Stimulated activated CD4-positive, alpha-beta T cell treated with anti-CD3 and anti-CD28 coated beads, Interleukin-2, amount 100 ng/mL, for 24 hours (primary cell): ENCODE measurements at regions not wholly inside any gene's neighbourhood (a gene's known extent, or its start where the extent isn't known, plus 50 kb on each side); places are given as distances from the start of the nearest gene placed in this dataset.

Source experiments
- DNase-seq, 2 donors: peaks; one replicate each; pipeline ENCODE4 v3.0.0-alpha.2; 2020

DNA sequence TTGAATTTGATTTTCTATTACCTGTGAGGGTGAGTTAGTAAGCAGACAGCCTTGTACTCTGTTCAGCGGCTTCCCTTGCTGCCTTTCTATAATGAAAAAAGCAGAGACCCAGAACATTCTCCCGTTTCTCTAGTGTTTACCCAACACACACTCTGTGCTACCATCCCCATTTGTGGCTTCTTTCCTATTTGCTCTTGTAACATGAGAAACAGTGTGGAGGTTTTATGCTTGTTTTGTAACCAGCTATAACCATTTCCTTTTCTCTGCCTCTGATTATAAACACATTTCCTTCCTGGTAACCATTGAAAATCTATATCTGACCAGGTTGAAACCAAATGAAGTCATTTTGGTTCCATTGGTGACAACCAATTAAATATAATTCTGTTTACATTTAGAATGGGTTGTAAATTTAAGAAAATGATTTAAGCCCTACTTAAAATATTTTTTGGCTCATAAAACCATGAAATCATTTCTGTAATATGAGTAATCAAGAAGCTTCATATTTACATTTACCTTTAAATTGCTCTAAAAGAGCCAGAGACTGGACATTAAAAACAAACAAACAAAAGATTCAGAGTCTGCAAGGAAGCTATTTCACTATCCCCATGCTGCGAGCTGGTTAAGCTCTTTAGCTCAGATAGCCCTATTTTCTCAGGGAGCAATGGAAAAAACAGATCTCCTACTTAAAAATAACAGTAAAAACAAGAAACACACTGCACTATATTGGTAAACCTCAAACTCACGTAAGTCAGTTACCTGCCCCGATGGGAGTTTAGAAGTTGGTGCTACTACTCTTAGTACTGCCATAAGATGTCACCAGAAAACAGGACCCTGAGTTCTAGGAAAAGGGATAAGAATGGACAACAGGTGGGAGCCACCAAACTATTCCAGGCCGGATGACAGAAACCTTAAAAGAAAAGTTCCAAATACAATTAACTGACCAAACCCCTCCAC lies 206.5 kb upstream of the EEA1 start:
- DNase-seq = no peak

DNA sequence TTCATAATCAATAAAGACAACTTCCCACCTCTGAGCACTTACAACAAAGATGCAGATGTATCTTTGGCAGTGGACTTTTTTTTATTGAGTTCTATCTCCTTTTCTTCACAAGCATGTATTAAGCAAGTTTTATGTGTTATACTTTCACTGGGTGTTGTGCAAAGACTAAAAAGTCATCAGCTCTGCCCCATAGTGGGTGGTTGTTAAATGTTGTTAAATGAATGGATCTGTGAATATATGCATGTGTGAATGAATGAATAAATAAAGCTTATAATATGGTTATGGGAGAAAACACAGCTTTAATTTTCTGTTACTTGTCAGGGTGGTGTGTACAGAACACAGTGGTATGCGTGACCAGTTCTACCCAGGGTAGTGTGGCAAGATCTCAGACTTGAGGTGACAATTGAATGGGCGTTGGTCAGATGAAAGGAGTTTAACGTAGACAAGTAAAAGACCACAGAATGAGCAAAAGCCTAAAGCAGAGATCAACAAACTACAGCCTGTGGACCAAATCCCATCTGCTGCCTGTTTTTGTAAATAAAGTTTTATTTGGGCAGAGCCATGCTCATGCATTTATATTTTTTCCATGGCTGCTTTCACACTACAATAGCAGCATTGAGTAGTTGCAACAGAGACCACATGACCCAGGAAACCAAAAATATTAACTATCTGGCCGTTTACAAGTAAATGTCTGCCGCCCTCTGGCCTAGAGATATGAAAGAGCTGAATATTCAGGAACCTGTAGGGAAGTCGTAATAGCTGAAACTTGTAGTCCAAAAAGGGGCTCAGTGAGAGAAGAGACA lies 207.4 kb upstream of the EEA1 start:
- DNase-seq = no peak

DNA sequence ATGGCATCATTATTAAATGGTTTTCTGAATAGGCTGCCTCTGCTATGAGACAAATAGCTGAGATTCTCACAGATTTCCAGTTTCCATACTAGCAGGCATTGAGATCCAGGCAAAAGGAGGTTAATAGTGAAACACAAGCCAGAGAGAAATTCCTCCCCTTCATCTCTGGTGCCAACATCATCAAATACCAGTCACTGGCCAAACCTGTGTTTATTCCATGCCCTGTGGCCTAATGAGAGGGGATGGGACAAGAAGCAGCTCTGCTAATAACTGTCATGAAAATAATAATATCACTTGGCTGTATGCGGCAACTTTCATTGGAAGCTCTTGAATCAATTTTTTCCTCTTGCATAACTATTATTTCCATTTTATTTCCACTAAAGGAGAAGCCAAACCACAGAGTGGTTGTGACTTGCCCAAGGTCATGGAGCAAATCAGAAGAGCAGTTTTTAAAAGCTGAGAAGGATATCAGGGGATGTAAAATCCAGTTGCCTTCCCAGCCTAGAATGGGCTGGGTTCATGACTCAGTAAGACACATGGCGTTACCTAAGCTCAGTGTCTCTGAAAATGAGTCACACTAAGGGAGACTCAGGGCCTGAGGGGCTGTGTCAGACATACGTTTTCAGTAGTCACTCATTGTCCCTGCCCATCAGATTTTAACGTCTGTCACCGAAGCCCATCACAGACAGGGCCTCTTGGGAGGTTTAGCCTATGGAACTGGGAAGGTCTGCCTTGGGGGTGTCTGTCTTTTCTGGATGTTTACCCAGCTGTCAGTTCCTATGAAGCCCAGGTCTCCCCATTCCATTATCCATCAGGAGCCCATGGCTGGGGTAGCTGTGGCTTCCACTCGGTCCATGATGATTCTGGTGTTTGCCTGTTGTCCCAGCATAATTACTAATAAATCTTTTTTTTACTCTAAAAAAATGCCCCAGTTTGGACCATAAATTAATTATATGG lies 208.8 kb upstream of the EEA1 start:
- no peak for DNase-seq

DNA sequence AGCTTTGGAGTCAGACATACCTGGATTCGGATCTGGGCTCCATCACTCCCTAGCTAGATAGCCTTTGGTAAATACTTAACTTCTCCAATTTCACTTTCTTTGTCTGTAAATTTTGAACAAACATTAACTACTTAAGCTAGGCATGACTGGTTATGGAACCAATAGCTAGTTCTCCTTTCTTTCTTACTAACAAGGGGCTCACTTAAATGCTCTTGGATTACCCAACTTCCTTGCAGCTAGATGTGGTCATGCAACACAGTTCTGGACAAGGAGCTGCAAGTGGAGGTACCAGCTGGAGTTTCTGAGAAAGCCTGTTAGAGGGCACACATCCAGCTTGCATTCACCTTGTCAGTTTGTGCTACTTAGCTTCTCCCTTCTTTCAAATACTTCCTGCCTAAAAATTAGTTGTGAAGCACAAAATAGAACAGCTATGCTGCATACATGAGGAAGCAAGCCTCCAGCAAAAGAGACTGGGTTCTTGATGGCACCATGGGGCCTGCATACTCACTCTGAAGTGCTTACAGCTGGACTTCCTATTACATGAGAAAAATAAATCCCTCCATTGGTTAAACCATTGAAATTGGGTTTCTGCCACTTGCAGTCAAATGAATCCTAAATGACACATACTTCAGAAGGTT lies 210.1 kb upstream of the EEA1 start:
- no peak for DNase-seq

GRCh38 chr12:93140325-93140724 lies 211.2 kb upstream of the EEA1 start:
- DNase-seq = no peak

- no peak for DNase-seq
These were observed 211.7 kb upstream of the EEA1 start for GRCh38 chr12:93140801-93141200.

GRCh38 chr12:93142881-93143280 lies 213.8 kb upstream of the EEA1 start:
- no peak for DNase-seq

- no peak for DNase-seq
These were observed 215.0 kb upstream of the EEA1 start for GRCh38 chr12:93144109-93144508.

DNA sequence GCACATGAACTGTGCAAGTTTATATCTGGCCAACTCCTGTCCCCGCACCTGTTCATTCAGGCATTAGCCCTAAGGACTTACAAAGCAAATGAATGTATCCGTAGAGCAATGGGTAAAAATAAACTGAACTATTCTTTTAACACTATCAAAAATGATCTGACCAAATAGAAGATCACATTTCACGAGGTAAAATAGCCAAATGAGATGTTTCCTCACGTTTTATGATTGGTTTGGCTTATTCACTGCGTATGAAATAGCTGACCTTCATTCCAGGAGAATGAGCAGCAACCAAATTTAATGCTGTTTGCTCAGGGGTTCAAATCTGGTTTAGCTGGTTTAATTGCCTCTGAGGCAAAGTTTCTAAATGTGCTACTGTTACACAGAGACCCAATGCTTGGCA lies 216.0 kb upstream of the EEA1 start:
- DNase-seq = no peak

DNA sequence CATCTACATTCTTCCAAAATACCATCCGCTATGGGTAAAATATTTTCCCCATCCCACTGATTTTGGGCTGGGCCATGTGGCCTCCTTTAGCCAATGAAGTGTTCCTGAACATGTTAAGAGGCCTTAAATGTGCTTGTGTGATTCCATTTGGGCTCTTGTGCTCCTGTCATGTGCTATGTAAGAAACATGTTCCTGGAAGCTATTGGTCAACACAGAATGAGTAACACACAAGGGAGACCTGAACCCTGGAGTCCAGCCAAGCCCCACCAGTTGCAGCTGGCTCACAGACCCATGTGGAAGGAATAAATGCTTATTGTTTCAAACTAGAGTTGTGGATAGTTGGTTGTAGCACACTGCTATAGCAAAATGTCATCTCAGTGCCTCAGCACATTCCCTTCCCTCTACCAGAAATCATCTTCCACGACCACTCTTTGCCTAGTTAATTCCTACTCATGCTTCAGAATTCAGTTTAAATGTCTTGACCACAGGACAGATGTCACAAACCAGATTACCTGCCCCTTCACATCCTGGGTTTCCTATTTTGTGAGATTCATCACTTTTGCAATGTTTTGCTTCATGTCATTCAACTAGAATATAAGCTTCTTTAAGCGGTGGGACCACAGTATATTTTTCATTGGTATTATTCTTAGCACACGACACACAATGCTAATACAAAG lies 217.3 kb upstream of the EEA1 start:
- no peak for DNase-seq

- DNase-seq = no peak
These were observed 217.9 kb upstream of the EEA1 start for GRCh38 chr12:93146970-93147369.

DNA sequence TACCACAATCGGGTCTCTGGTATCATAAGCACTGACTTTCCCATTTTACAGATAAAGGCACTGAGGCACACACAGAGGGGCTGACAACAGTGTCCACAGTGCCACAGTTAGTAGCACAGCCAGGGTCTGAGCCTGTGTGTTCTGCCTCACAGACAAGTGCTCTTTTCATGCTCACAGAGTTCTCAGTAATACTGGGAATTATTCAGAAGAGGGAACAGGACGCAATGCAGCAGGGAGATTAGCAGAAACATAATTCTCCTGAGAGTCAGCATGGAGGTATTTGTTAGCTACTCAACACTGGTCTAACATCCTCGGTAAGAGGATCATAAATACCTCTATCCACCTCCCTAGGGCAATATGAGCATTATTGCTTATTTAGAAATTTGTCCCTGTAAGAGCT lies 219.3 kb upstream of the EEA1 start:
- DNase-seq = no peak

DNA sequence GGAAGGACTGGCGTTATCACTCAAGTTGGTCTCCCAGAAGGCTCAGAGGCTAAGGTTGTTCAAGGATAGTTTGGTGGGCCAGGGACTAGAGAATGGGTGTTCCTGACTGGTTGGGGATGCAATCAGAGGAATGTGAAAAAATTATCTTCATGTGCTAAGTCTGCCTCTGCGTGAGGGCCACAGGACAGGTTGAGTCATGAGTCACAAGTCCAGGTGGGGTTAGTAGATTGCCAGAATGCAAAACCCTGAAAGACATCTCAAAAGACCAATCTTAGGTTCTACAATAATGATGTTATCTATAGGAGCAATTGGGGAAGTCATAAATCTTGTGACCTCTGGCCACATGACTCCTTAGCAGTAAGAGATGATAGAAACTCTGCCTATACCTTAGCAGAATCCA lies 220.1 kb upstream of the EEA1 start:
- no peak for DNase-seq

DNA sequence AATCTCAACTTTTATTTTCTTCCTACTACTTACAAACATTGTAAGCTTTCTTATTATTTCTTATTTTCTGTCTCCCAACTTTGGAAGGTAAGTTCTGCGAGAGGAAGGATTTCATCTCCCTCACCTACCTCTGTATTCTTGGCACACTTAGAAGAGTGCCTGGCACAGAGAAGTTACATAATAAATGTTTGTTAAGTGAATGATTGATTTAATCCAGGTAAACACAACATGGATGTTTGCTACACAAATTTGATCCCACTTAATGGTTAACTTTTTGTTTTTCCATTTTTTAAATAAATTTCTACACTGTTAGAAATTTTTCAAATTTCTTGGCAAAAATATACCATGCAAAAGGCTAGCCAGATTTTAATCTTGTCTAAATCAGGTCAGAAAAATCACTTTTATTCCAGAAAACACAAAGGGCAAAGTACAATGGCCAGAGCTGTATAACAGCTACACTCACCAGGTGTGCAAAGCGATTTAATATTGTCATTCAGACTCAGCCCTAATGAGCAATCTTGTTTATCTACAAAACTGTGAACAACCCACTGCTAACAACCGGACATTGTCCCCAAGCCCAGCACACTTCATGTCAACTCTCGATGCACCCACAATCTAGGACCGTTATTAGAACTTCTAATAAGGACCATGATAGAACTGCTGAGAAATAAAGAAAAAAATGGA lies 222.1 kb upstream of the EEA1 start:
- no peak for DNase-seq

GRCh38 chr12:93152617-93153016 lies 223.5 kb upstream of the EEA1 start:
- no peak for DNase-seq

DNA sequence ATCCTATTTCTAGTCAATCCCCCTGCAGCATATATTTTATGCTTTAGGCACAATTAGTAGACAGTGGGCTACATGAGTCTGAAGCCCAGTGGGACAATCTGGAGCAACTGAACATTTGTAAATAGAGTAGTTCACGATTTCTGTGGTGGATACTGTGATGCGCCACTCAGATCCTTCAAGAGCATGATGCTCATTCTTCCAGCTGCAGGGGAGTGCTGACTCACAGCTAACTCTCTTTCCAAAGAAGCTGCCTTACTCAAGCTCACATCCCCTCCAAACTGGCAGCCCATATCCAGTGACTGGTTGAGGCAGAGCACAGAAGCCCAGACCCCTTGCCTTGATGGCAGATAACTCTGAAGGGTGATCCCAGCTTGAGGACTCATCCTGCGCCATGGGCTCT lies 224.2 kb upstream of the EEA1 start:
- no peak for DNase-seq

- DNase-seq = no peak
These were observed 223.5 kb upstream of the NUDT4 start for GRCh38 chr12:93154096-93154728.

GRCh38 chr12:93154753-93155480 lies 222.8 kb upstream of the NUDT4 start:
- no peak for DNase-seq

- DNase-seq = no peak
These were observed 221.5 kb upstream of the NUDT4 start for GRCh38 chr12:93156086-93156716.
